CD4-positive, alpha-beta T cell treated with Interferon alpha-2 for 1 hour (primary cell): ENCODE measurements at regions not wholly inside any gene's neighbourhood (a gene's known extent, or its start where the extent isn't known, plus 50 kb on each side); places are given as distances from the start of the nearest gene placed in this dataset.
"Not testable (repeated sequence)": the region's sequence is repeated elsewhere in the genome, so short reads cannot be mapped to it uniquely, and the experiment has no call there.

Source experiments
- DNase-seq, 2 donors: peaks; one replicate each; pipeline ENCODE4 v3.0.0-alpha.2; 2020 to 2022

DNA sequence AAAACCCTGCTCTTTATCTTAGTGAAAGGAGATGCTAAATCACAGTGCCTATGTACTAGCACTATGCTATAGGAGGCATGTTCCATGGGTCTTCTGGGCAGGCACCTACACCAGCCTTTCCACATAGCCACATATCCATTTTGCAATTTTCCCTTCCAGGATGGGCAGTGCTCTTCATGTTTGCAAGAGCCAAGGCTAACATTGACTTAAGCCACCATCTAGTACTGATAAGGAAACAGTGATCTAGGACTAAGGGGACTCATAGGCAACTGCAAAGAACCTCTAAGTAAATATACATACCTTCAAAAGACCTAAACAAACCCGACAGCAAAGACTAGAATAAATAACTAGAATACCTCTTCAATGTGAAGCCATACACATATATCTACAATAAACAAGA, 919.7 kb upstream of the GYPC start:
- no peak for DNase-seq

- DNase-seq = peak in 1 of 2 donors; percentile 1
Observed at GRCh38 chr2:125745514-125745913, 910.4 kb upstream of the GYPC start.

DNA sequence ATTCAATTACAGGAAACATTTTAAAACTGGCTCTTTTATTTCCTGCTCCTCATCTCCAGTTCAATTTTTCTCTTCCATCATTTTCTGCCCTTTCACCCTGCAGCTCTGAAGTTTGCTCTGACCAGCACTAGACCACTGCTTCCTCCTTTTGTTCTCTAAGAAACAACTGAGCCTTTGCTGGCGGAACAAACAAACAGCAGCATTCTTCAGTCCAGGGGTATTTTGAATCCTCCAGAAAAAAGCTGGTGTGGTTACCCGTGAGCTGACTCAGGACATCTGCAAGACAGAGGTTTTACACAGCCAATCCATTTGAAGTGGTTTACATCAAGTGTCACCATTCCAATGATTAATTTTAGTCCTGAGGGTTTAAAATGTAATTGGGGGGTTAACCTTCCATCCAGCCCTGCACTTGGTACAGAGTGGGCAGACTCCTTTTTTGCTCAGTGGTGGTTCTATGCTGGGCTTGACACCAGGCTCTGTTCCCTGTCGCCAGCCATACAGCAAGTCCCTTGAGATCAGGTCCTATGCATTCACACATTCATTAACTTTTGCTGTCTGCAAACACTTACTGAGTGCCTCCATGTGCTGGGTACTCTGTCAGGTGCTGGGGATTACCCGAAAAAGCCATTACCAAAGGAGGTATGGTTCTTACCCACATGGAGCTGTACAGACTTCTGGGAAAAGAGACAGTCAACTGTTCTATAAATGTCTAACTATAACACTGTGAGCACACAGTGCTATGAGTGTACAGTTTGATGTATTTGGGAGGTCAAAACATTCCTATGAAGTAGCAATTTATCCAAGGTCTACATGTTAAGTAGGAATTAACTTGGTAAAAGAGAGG, 909.4 kb upstream of the GYPC start:
- no peak for DNase-seq

DNA sequence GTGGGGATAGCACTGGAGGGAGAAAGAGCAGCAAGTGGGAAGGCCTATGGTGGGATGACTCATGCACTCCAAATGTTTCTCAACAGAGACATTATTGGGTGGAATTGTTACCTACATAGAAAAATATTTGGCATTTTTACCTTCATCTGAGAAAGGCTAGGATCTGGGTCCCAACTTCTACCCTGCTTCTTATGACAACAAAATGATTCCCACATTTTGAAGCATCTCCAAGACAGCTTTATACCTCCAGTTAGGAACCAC, 908.9 kb upstream of the GYPC start:
- no peak for DNase-seq

DNA sequence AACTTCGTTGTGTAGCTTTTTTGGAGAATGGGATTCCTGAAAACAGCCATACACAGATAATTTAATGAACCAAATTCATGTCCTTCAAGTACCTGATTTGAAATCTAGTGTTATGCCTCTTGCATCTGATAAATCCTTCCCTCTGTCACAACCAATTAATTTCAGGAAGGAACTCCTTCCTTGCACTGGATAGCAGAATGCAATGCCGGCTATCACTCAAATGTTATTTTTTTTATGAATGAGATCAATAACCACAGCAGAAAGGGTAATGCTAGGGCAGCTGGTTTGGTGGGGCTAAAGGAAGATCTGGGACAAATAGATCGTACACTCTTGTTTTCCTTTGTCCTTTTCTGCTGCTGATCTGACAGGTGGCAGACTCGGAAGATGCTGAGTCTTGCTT, 899.5 kb upstream of the GYPC start:
- DNase-seq = no peak

GRCh38 chr2:125796784-125797183, 859.2 kb upstream of the GYPC start:
- DNase-seq = no peak

GRCh38 chr2:125797192-125797591, 858.8 kb upstream of the GYPC start:
- no peak for DNase-seq

DNA sequence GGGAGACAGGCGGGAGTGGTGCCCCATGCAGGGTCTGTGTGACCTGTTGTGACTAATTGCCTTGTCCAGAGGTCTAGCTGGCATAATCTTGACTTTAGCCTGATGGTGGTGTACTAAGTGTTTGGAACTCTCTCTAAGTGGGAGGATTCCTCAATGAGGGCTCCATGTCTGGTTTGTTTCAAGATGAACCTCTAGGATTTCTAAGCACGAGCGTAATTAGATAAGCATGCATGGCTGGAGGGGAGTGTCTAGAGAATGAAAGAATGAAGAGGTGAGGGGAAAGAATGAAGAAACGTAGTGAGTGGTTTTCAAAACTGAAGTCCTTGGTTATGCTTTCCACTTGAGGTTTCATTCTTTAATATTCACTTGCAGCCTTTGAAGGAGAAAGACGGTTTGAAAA, 833.2 kb upstream of the GYPC start:
- DNase-seq = no peak

- not testable (repeated sequence) for DNase-seq
Observed at GRCh38 chr2:125825781-125826180, 830.2 kb upstream of the GYPC start.

GRCh38 chr2:125837128-125837527, 818.8 kb upstream of the GYPC start:
- DNase-seq = no peak

GRCh38 chr2:125837611-125838010, 818.3 kb upstream of the GYPC start:
- no peak for DNase-seq

- DNase-seq = no peak
Observed at GRCh38 chr2:125839945-125840344, 816.0 kb upstream of the GYPC start.

DNA sequence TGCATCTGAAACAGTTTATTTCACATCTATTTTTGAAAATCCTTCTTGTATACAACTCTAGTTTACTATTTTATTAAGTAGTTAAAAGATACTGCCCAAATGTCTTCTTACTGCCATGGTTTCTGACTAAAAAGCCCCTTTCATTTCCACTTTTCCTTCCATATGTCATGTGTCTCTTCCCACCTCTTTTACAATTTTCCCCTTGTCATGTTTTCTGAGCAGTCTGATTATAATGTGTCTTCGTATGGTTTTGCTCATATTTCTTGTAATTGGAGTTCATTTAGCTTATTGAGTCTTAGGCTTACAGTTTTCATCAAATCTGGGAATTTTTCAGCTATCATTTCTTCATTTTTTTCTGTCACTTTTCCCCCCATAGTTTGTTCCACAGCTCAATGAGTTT, 813.9 kb upstream of the GYPC start:
- DNase-seq = no peak

GRCh38 chr2:125850541-125850940, 805.4 kb upstream of the GYPC start:
- no peak for DNase-seq

- DNase-seq = no peak
Observed at GRCh38 chr2:125852364-125852763, 803.6 kb upstream of the GYPC start.

DNA sequence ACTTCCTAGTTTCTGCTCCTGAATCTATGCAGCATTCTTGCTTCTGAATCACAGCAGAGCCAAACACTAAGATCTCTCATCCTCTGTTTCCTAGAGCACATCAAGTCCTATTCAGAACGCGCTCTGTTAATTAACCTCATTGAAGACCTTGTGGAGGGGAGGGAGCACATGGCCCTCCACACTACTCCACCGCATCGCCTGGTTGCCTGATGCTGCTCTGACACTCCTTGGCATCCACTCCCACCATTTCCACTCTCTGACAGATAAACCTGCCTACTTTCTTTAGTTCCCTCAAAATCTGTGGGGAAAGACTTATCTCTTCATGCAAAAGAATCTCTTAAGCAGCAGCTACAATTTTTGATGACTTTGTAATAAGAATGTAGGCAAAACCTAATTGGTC, 802.3 kb upstream of the GYPC start:
- no peak for DNase-seq

GRCh38 chr2:125855204-125855603, 800.8 kb upstream of the GYPC start:
- DNase-seq = no peak

- DNase-seq = no peak
Observed at GRCh38 chr2:125857971-125858794, 797.8 kb upstream of the GYPC start.

DNA sequence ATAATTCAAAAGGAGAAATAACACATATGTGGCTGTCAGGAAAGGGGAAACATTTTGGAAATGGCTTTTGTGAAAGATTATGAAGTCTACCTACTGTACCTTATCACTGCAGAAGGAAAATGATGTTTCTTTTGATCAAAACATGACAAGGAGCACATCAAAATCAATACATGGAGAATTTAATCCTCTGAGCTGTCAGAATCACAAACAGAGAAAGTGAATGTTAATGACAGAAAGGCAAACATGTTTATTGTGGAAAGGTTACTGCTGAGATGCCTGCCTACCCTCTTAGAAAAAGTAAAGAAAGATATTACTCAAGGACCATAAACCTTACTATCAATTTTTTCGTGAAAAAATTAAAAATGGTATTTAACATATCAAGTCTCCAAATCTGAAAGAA, 794.5 kb upstream of the GYPC start:
- DNase-seq = no peak

DNA sequence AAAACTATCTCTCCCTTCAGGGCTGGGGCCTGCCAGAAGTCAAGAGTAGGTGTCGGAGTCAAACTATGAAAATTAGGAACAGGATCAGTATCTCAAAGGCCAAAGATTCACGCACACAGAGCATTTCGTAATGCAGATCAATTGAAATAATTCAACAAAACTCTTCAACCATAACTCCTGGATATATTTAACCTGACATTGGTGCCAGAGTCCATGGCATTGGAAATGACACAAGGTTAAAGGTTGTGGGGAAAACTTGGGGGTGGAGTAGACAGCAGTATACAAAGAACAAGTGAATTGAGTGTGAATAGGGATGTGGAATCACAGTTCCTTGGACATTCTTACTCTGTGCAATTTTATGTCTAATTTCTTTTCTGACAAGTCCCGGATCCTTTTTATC, 788.0 kb upstream of the GYPC start:
- DNase-seq = no peak

GRCh38 chr2:125870264-125870663, 785.7 kb upstream of the GYPC start:
- DNase-seq = no peak

GRCh38 chr2:125870746-125871145, 785.2 kb upstream of the GYPC start:
- DNase-seq = no peak

DNA sequence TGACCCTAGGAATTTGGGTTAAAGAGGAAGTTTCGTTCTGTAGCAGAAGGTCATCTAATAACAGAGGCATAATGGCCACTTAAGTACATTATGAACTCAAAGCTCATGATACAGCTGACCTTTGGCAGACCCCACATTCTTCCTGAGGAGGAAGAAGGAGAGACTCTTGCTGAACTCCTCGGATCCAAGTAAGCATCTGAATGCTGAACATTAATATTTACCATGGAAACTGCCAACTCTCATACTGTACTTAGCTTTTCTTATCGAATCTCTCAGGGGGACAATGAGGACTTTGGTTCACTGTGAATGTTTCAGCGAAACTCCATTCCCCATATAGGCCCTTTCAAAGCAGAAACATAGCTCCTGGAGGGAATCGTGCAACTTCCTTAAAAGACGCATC, 781.4 kb upstream of the GYPC start:
- no peak for DNase-seq

DNA sequence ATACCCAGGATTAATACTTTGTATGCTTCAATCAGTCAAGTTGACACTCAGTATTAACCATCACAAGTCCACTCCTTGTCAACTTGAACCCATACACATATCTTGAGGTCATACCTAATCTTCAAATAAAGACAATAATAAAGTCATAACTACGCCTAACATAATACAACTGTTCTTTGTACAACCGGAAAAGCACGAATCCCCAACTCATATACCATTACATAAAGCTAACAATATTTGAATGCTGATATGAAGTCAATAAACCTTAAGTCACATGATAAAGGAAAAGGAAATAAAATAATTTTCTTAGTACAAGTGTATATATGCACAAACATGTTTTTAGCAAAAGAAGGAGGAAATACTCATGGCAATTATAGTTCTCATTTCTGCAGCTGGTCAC, 770.6 kb upstream of the GYPC start:
- DNase-seq = no peak

DNA sequence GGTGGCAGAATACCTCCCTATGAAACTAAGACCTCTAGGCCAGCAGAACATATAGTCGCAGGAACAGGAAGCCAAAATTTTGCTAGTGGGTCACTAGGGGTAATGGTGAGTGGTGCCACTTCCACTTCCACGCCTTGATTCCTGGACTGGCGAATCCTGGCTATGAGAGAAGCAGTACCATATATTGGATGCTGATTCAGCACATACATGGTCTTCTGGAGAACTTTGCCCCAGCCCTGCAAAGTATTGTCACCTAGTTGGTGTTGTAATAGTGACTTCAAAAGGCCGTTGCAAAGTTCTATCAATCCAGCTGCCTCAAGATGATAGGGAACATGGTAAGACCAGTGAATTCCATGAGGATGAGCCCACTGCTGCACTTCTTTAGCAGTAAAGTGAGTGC, 769.8 kb upstream of the GYPC start:
- DNase-seq = no peak
